LNCAP (cell line): ENCODE measurements at regions not wholly inside any gene's neighbourhood (a gene's known extent, or its start where the extent isn't known, plus 50 kb on each side); places are given as distances from the start of the nearest gene placed in this dataset.

Experiments used
- TF ChIP-seq, protein P1 (sequence below): fragments of 450-650 bp; IDR thresholded peaks from 2 replicates; pipeline ENCODE4 v1.5.1; 2017; ENCODE audit warnings: mild to moderate bottlenecking

- TF ChIP-seq, protein P1, sequence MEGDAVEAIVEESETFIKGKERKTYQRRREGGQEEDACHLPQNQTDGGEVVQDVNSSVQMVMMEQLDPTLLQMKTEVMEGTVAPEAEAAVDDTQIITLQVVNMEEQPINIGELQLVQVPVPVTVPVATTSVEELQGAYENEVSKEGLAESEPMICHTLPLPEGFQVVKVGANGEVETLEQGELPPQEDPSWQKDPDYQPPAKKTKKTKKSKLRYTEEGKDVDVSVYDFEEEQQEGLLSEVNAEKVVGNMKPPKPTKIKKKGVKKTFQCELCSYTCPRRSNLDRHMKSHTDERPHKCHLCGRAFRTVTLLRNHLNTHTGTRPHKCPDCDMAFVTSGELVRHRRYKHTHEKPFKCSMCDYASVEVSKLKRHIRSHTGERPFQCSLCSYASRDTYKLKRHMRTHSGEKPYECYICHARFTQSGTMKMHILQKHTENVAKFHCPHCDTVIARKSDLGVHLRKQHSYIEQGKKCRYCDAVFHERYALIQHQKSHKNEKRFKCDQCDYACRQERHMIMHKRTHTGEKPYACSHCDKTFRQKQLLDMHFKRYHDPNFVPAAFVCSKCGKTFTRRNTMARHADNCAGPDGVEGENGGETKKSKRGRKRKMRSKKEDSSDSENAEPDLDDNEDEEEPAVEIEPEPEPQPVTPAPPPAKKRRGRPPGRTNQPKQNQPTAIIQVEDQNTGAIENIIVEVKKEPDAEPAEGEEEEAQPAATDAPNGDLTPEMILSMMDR, result no peak
Measured at GRCh38 chr13:21833921-21834320, 163.0 kb downstream of the FGF9 start.

DNA sequence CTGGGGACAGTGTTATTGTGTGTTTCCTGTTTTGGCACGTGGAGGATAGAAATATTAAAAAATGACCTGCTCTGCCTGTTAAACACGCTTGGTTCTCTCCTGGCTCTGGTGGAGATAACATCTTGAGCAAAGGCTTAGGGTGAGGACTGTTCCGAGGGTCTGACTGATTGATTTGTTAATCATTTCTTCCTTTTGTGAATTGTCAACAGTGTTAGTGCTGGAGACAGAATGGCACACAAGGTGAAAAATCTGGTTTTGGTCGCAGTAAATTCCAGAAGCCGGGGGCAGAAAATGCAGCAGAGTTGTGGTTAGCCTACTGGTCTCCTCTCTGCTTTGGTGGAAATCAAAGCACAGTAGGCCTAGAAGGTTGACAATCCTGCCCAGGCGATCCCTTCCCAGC lies 163.6 kb downstream of the FGF9 start:
- TF ChIP-seq, protein P1, result no peak

DNA sequence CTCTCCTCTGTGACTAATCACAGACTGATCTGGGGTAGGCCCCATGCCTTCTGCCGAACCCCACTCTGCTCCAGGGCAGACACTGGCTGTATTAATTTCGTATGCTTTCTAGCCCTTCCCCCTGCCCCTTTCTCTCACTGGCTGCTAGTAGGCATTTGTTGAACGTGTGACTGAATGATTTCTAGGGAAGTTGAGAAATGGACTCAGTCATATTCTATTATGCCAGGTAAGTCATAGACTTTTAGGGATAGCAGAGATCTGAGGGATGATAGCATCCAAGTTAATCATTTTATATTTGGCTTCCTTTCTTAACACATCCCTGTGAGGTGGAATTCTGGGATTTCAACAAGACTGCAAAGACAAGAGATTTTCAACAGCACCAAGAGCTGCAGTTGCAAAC lies 166.4 kb downstream of the FGF9 start:
- TF ChIP-seq, protein P1, result no peak

DNA sequence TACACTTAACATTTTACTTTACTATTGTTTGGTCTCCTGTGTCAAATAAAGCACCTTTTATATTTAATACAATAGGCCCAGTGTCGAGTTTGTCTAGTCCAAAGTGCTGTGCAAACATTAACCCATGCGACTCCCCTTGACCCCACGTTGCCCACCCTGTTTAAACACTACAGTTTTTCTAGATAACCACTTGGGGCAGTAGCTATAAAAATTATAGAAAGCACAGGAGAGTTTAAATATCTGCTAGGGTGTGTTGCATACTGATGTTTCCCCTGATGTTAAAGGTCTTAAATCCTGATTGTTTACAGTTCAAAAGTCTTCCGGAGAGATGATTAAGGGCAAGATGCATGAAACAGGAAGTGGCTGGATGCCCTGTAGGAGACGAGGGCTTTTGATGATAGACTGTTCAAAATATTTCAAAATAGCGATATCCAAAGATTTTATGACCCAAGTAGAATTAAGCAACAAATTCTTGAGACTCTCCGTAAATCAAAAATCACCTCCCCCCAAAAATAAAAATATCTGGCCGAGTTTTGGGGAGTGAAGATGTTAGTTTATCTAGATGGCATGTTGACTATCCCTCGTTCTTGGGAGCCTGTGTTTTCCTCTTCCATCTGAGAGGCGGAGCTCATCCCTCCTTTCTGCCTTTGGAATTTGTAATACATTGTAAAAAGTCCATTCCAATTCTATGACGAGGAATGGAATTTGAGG lies 167.1 kb downstream of the FGF9 start:
- TF ChIP-seq, protein P1, result no peak

DNA sequence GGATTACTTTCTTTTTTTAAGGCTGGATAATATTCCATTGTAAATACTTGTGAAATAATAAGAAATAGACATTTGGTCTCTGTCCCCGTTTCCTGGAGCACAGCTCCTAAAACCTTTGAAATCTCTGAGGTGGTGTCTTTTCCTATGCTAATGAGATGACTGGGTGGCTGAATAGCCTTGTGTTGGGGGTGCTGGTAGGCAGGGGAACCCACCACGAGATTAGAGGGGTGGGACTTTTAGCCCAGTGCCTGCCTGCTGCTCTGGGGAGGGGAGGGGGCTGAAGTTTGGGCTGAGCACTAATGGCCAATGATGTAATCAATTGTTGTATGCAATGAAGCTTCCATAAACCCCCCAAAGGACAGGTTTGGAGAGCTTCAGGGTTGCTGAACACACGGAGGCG lies 175.7 kb downstream of the FGF9 start:
- TF ChIP-seq, protein P1, result no peak

DNA sequence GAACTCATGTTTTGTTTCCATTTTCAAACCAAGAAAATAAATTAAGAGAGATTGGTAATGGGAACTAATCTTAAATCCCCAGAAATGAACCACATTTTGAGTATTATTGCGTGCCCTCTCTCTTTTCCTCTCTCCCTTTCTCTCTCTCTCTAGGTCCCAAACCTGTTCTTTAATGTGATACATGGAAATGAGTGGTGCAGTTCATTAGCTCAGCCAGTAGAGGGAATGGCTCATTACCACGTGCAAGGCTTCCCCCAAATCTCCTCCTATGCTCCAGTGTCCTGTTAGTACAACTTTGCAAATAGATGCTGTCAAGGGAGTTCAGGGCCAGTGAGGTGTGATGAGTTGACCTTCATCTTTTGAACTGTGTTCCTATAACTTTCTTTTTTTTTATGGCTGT lies 178.4 kb downstream of the FGF9 start:
- TF ChIP-seq, protein P1, result peak; percentile 49

GRCh38 chr13:21850013-21851006 lies 179.4 kb downstream of the FGF9 start:
- TF ChIP-seq, protein P1, result no peak
